K562 (cell line): ENCODE measurements at regions not wholly inside any gene's neighbourhood (a gene's known extent, or its start where the extent isn't known, plus 50 kb on each side); places are given as distances from the start of the nearest gene placed in this dataset.

Experiments
- ATAC-seq: fragments of 200-7000 bp; cut with Tn5 transposase; 3 replicates; pipeline ENCODE4 v1.9.1; 2020; ENCODE audit warnings: moderate library complexity
- BruUV-seq: library from RNA; stranded (reverse); fragments of 400-500 nt; replicated peaks from 2 replicates; lab custom pipeline; 2021; lab: Mats Ljungman, UMichigan
- CTCF ChIA-PET: fragments of 300-600 bp; formaldehyde crosslinking; extraction: SDS; loops from one replicate; lab custom pipeline; 2021; ENCODE audit warnings: low intra/inter-chr PET ratio; lab: Yijun Ruan, JAX
- POLR2A ChIA-PET: fragments of 300-600, 350-650 bp; sonication (Branson Sonifier 250); formaldehyde crosslinking; extraction: SDS; loops from one replicate; lab custom pipeline; 2021; ENCODE audit warnings: antibody characterized with exemption, inconsistent platforms; lab: Yijun Ruan, JAX
- DNase-seq, 4 experiments: peaks; one replicate each; pipeline versions ENCODE4 v3.0.0 to v3.0.0-alpha.2; 2011 to 2018; ENCODE audit warnings: low spot score in 3 of 4, mixed read lengths in 3 of 4; ENCODE audit errors: extremely low read depth in 1 of 4
- FAIRE-seq: peaks from 2 replicates; lab custom pipeline; 2011; peaks lifted over from hg19 to GRCh38; lab: Jason Lieb, UNC
- H2AFZ ChIP-seq: 2 replicates; pipeline ENCODE4 v1.6.0; 2011; ENCODE audit warnings: low read depth, low read length, control low read depth, inconsistent platforms
- H3K27ac ChIP-seq: fragments of 200-600 bp; 3 replicates; pipeline ENCODE4 v1.8.0; 2011; ENCODE audit warnings: low read depth, mild to moderate bottlenecking, control low read depth, inconsistent platforms, low read length, moderate library complexity, mixed read lengths; ENCODE audit errors: extremely low read depth
- H3K27me3 ChIP-seq, 2 experiments: fragments of 300-600 bp in 1 of 2; 2 replicates in 1 of 2; 3 replicates in 1 of 2; pipeline versions ENCODE4 v1.6.0 to v1.8.0; 2011; ENCODE audit warnings: inconsistent platforms in 2 of 2, low read length in 2 of 2, mild to moderate bottlenecking in 1 of 2, mixed read lengths in 1 of 2, moderate library complexity in 1 of 2; ENCODE audit not compliant: control insufficient read depth in 2 of 2, insufficient read depth in 2 of 2
- H3K36me3 ChIP-seq: fragments of 300-600 bp; 3 replicates; pipeline ENCODE4 v1.8.0; 2011; ENCODE audit warnings: mild to moderate bottlenecking, low read length, inconsistent platforms; ENCODE audit not compliant: control insufficient read depth, insufficient read depth
- H3K4me1 ChIP-seq, 2 experiments: fragments of 200-600 bp in 1 of 2; replicated peaks in 1 of 2; 2 replicates in 1 of 2; 3 replicates in 1 of 2; pipeline versions ENCODE4 v1.5.1 to v1.8.0; 2011; ENCODE audit warnings: inconsistent platforms in 2 of 2, low read length in 2 of 2, mild to moderate bottlenecking in 1 of 2, mixed read lengths in 1 of 2, moderate library complexity in 1 of 2; ENCODE audit not compliant: control insufficient read depth in 2 of 2, insufficient read depth in 2 of 2
- H3K4me2 ChIP-seq: 2 replicates; pipeline ENCODE4 v1.6.1; 2011; ENCODE audit warnings: low read length, control low read depth, inconsistent platforms, mixed read lengths; ENCODE audit not compliant: insufficient read depth
- H3K4me3 ChIP-seq: fragments of 200-600 bp; sonication (generic), shearing (Covaris generic); 2 replicates; pipeline ENCODE4 v1.5.1; 2016; ENCODE audit warnings: control low read depth, inconsistent platforms
- H3K79me2 ChIP-seq: fragments of 200-600 bp; 3 replicates; pipeline ENCODE4 v1.8.0; 2011; ENCODE audit warnings: low read length, inconsistent platforms; ENCODE audit not compliant: control insufficient read depth, insufficient read depth
- H3K9ac ChIP-seq, 2 experiments: 2 replicates each; pipeline versions ENCODE4 v1.6.0 to v1.6.1; 2011; ENCODE audit warnings: low read depth in 2 of 2, low read length in 2 of 2, control low read depth in 1 of 2, inconsistent platforms in 1 of 2, mild to moderate bottlenecking in 1 of 2, mixed read lengths in 1 of 2; ENCODE audit not compliant: insufficient read depth in 1 of 2
- H3K9me1 ChIP-seq: one replicate; pipeline ENCODE4 v1.6.0; 2011; ENCODE audit warnings: inconsistent platforms, mild to moderate bottlenecking, low read length, moderate library complexity; ENCODE audit not compliant: control insufficient read depth, insufficient read depth
- H3K9me3 ChIP-seq: replicated peaks from 2 replicates; pipeline ENCODE4 v1.5.1; 2011; ENCODE audit warnings: low read depth, low read length, inconsistent platforms; ENCODE audit not compliant: control insufficient read depth, insufficient read depth
- H4K20me1 ChIP-seq: replicated peaks from 2 replicates; pipeline ENCODE4 v1.6.1; 2011; ENCODE audit warnings: low read length, inconsistent platforms, mixed read lengths; ENCODE audit not compliant: control insufficient read depth, insufficient read depth
- CREB1 ChIP-seq, 2 experiments: sonication (generic) in 1 of 2; formaldehyde crosslinking in 1 of 2; IDR thresholded peaks; 2 replicates each; pipeline versions ENCODE4 v1.6.1 to v1.8.0; 2012 to 2022; ENCODE audit warnings: inconsistent platforms in 1 of 2, mild to moderate bottlenecking in 1 of 2, missing genetic modification reagents in 1 of 2, moderate library complexity in 1 of 2
- CSDE1 ChIP-seq, 2 experiments: fragments of 450-650 bp; IDR thresholded peaks; 2 replicates each; pipeline ENCODE4 v1.6.1; 2016; ENCODE audit warnings: mild to moderate bottlenecking in 1 of 2
- DPF2 ChIP-seq: fragments of 450-650 bp; IDR thresholded peaks from 2 replicates; pipeline ENCODE4 v1.6.1; 2016
- ETV1 ChIP-seq: fragments of 450-650 bp; conservative IDR thresholded peaks from 2 replicates; pipeline ENCODE4 v1.6.1; 2016; ENCODE audit warnings: missing genetic modification characterization, control low read depth, low read depth, missing compliant biosample characterization
- FOSL1 ChIP-seq: fragments of 200-800 bp; sonication (Bioruptor generic); conservative IDR thresholded peaks from 2 replicates; pipeline ENCODE4 v1.6.1; 2016; ENCODE audit warnings: missing genetic modification characterization, missing compliant biosample characterization
- JUN ChIP-seq, 2 experiments: sonication (generic) in 1 of 2; formaldehyde crosslinking in 1 of 2; IDR thresholded peaks; 2 replicates each; pipeline versions ENCODE4 v1.6.1 to v1.8.0; 2012 to 2022; ENCODE audit warnings: borderline replicate concordance in 2 of 2, mild to moderate bottlenecking in 2 of 2, improper control_type of control experiment in 1 of 2, low read depth in 1 of 2, low read length in 1 of 2, missing genetic modification reagents in 1 of 2
- MBD2 ChIP-seq: sonication (generic); IDR thresholded peaks from 2 replicates; pipeline ENCODE4 v1.6.1; 2016; ENCODE audit warnings: low read depth, borderline replicate concordance
- MED1 ChIP-seq: sonication (generic); formaldehyde crosslinking; IDR thresholded peaks from 2 replicates; pipeline ENCODE4 v1.8.1; 2023; ENCODE audit warnings: missing genetic modification reagents, borderline replicate concordance
- PPARD ChIP-seq: fragments of 250-450 bp; sonication (Bioruptor Pico); IDR thresholded peaks from 2 replicates; pipeline ENCODE4 v1.8.0; 2022; ENCODE audit warnings: inconsistent platforms, mild to moderate bottlenecking, moderate library complexity
- SMC3 ChIP-seq: conservative IDR thresholded peaks from 2 replicates; pipeline ENCODE4 v1.6.1; 2011; ENCODE audit warnings: low read depth, low read length, improper control_type of control experiment; ENCODE audit not compliant: insufficient read depth
- SRSF7 ChIP-seq: fragments of 200-400 bp; formaldehyde crosslinking; optimal IDR thresholded peaks from 2 replicates; pipeline ENCODE3; 2017; ENCODE audit warnings: mild to moderate bottlenecking, low read depth, low read length
- WGBS: fragments of 100-300 bp; shearing (Covaris generic); methylation state at CpG from one replicate; pipeline ENCODE4 v1.1.6; 2016; ENCODE audit warnings: low coverage, mixed read lengths; ENCODE audit not compliant: insufficient coverage; ENCODE audit errors: missing lambda C conversion rate; 5-methylcytosine and 5-hydroxymethylcytosine counted together
- in situ Hi-C: fragments of 300-500 bp; cut with MboI; formaldehyde crosslinking; loops from 4 replicates; pipeline ENCODE4 v1.15.0; 2018; ENCODE audit warnings: inconsistent platforms, mixed read lengths
- intact Hi-C: fragments of 100-400 bp; cut with micrococcal nuclease; formaldehyde crosslinking; loops from 2 replicates; pipeline ENCODE4 v1.14.2; 2022
- TF ChIP-seq, protein P1 (sequence below): fragments of 250-450 bp; sonication (Bioruptor Pico); IDR thresholded peaks from 2 replicates; pipeline ENCODE4 v1.5.0; 2020; ENCODE audit warnings: mild to moderate bottlenecking

DNA sequence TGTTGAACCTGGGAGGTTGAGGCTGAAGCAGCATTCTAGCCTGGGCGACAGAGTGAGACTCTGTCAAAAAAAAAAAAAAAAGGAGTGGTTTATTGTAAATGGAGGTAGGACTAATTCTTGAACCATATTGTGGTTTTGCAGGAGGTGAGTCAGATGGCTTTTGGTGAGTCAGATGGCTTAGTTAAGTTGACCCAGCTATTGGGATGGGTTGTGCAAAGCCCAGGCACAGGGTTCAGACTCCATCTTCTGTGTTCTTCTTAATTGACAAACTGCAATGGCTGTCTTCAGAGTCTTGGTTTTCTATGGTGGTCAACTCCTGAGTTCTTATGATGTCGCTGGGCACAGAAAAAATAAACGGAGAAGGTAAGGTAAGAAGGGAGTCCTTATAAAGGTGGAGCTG, 182.7 kb downstream of the ADAMTS15 start:
- no TSS peak for BruUV-seq
- no peaks in the 10 kb centered on the region for H3K79me2 ChIP-seq
- ATAC-seq (no peak), FAIRE-seq (no peak), DNase-seq (no peak)
- no peak overlapping the region for H3K27ac ChIP-seq
- H3K4me1 ChIP-seq = no peaks in the 10 kb centered on the region
- in situ Hi-C loops = no loop called here
- no peaks in the 10 kb centered on the region for H3K9me1 ChIP-seq
- ChIA-PET CTCF (interaction anchor here (0.6 kb wide), 1 partner anchor 38 kb away, joined by 3 read pairs; no protein-coding TSS in a partner anchor), POLR2A (no interaction called here)
- no peak overlapping the region for H3K9ac ChIP-seq
- 0% methylated on average over 3 of the region's 3 CpGs for WGBS
- TF ChIP-seq, protein P1, sequence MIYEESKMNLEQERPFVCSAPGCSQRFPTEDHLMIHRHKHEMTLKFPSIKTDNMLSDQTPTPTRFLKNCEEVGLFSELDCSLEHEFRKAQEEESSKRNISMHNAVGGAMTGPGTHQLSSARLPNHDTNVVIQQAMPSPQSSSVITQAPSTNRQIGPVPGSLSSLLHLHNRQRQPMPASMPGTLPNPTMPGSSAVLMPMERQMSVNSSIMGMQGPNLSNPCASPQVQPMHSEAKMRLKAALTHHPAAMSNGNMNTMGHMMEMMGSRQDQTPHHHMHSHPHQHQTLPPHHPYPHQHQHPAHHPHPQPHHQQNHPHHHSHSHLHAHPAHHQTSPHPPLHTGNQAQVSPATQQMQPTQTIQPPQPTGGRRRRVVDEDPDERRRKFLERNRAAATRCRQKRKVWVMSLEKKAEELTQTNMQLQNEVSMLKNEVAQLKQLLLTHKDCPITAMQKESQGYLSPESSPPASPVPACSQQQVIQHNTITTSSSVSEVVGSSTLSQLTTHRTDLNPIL (CRISPR knock-in tag) = no peak
- peak; percentile 56 for TF ChIP-seq FOSL1 (tag)
- no peak for TF ChIP-seq JUN (IDR thresholded peaks at IDR 0.05; ENCODE audit: borderline replicate concordance, low read depth, low read length)
- TF ChIP-seq JUN (CRISPR knock-in tag; IDR thresholded peaks at IDR 0.05; ENCODE audit: borderline replicate concordance) = no peak
- H3K4me3 ChIP-seq = no peak overlapping the region
- no peak overlapping the region for H2AFZ ChIP-seq
- no peaks in the 10 kb centered on the region for H4K20me1 ChIP-seq
- intact Hi-C loops = no loop called here
- H3K9me3 ChIP-seq = no peaks in the 10 kb centered on the region
- peaks cover 3 to 13% of the 10 kb centered on the region in 2 experiments; a peak in 2 of 5 replicates for H3K27me3 ChIP-seq
- no peak overlapping the region for H3K4me2 ChIP-seq
- H3K36me3 ChIP-seq = no peaks in the 10 kb centered on the region

DNA sequence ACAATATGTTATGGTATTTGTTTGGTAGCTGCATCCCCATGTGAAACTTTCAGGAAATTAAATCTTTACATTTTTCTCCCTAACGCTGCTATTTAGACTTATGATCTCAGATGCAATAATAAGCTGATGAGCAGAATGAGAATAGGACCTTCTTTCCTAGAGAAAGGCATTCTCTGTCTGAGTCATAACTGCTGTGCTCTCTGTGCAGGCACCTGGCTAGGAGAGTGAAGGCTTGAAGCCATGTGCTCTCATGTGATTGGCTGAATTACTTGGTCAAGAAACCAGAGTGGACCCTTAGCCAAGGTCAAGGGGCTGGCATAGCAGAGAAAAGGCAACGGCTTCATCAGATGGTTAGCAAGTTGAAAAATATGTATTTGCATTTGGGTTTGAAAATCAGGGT, 185.0 kb downstream of the ADAMTS15 start:
- Histone ChIP-seq H3K27me3 (peaks cover 2 to 14% of the 10 kb centered on the region in 2 experiments; a peak in 2 of 5 replicates), H3K9me3 (no peaks in the 10 kb centered on the region), H3K36me3 (no peaks in the 10 kb centered on the region), H3K79me2 (no peaks in the 10 kb centered on the region), H3K27ac (no peak overlapping the region), H2AFZ (no peak overlapping the region), H3K9me1 (no peaks in the 10 kb centered on the region), H3K4me1 (no peaks in the 10 kb centered on the region), H4K20me1 (no peaks in the 10 kb centered on the region), H3K4me2 (no peak overlapping the region), H3K4me3 (no peak overlapping the region), H3K9ac (no peak overlapping the region)
- FAIRE-seq = no peak
- ATAC-seq = no peak
- ChIA-PET CTCF (no interaction called here), POLR2A (no interaction called here)
- intact Hi-C loops = no loop called here
- BruUV-seq = no TSS peak
- in situ Hi-C loops = no loop called here
- TF ChIP-seq ETV1 (tag) (no peak), DPF2 (no peak), SRSF7 (no peak), CREB1 (IDR thresholded peaks at IDR 0.05) (no peak), CREB1 (CRISPR knock-in tag; IDR thresholded peaks at IDR 0.05) (no peak), PPARD (CRISPR knock-in tag) (no peak), CSDE1 (IDR thresholded peaks at IDR 0.05) (no peak), MED1 (CRISPR knock-in tag) (no peak), MBD2 (no peak), SMC3 (no peak)
- DNase-seq = no peak
- 0% methylated on average over 2 of the region's 2 CpGs for WGBS
